ENCODE measurements at regions not wholly inside any gene's neighbourhood (a gene's known extent, or its start where the extent isn't known, plus 50 kb on each side); places are given as distances from the start of the nearest gene placed in this dataset.

- no peak for DNase-seq (ENCODE audit: low read depth)
These were observed 140.0 kb downstream of the GRIN2B start for GRCh38 chr12:13841358-13841757.

- no peak for DNase-seq (ENCODE audit: low read depth)
These were observed 141.8 kb downstream of the GRIN2B start for GRCh38 chr12:13839365-13840336.

GRCh38 chr12:13836099-13836498 is 145.3 kb downstream of the GRIN2B start:
- DNase-seq (ENCODE audit: low read depth) = no peak

- DNase-seq (ENCODE audit: low read depth) = no peak
These were observed 145.8 kb downstream of the GRIN2B start for GRCh38 chr12:13835652-13836051.

- DNase-seq (ENCODE audit: low read depth) = no peak
These were observed 147.2 kb downstream of the GRIN2B start for GRCh38 chr12:13834241-13834640.

- no peak for DNase-seq (ENCODE audit: low read depth)
These were observed 164.3 kb downstream of the GRIN2B start for GRCh38 chr12:13817131-13817530.

GRCh38 chr12:13816394-13816793 is 165.0 kb downstream of the GRIN2B start:
- no peak for DNase-seq (ENCODE audit: low read depth)

GRCh38 chr12:13812168-13812567 is 169.2 kb downstream of the GRIN2B start:
- no peak for DNase-seq (ENCODE audit: low read depth)

GRCh38 chr12:13811061-13811460 is 170.3 kb downstream of the GRIN2B start:
- no peak for DNase-seq (ENCODE audit: low read depth)

- no peak for DNase-seq (ENCODE audit: low read depth)
These were observed 176.4 kb downstream of the GRIN2B start for GRCh38 chr12:13805041-13805440.

GRCh38 chr12:13801543-13801942 is 179.9 kb downstream of the GRIN2B start:
- no peak for DNase-seq (ENCODE audit: low read depth)

GRCh38 chr12:13799574-13799973 is 181.8 kb downstream of the GRIN2B start:
- no peak for DNase-seq (ENCODE audit: low read depth)

GRCh38 chr12:13798162-13798561 is 183.2 kb downstream of the GRIN2B start:
- no peak for DNase-seq (ENCODE audit: low read depth)

GRCh38 chr12:13794706-13795105 is 186.7 kb downstream of the GRIN2B start:
- no peak for DNase-seq (ENCODE audit: low read depth)

- no peak for DNase-seq (ENCODE audit: low read depth)
These were observed 191.1 kb downstream of the GRIN2B start for GRCh38 chr12:13790317-13790716.

GRCh38 chr12:13788626-13789025 is 192.8 kb downstream of the GRIN2B start:
- DNase-seq (ENCODE audit: low read depth) = no peak

GRCh38 chr12:13786646-13787045 is 194.8 kb downstream of the GRIN2B start:
- DNase-seq (ENCODE audit: low read depth) = no peak

- no peak for DNase-seq (ENCODE audit: low read depth)
These were observed 196.9 kb downstream of the GRIN2B start for GRCh38 chr12:13784504-13784903.

- DNase-seq (ENCODE audit: low read depth) = no peak
These were observed 200.9 kb downstream of the GRIN2B start for GRCh38 chr12:13780453-13780852.

GRCh38 chr12:13777374-13777773 is 204.0 kb downstream of the GRIN2B start:
- no peak for DNase-seq (ENCODE audit: low read depth)

- DNase-seq (ENCODE audit: low read depth) = no peak
These were observed 209.1 kb downstream of the GRIN2B start for GRCh38 chr12:13772264-13772663.

GRCh38 chr12:13770576-13770975 is 210.8 kb downstream of the GRIN2B start:
- DNase-seq (ENCODE audit: low read depth) = no peak

- no peak for DNase-seq (ENCODE audit: low read depth)
These were observed 211.4 kb downstream of the GRIN2B start for GRCh38 chr12:13769966-13770365.

GRCh38 chr12:13769273-13769672 is 212.1 kb downstream of the GRIN2B start:
- no peak for DNase-seq (ENCODE audit: low read depth)

All from activated T-helper 1 cell treated with Interleukin-2 at 50 U/mL for 16 hours (primary cell).